ENCODE measurements at regions not wholly inside any gene's neighbourhood (a gene's known extent, or its start where the extent isn't known, plus 50 kb on each side); places are given as distances from the start of the nearest gene placed in this dataset.

- DNase-seq: no peak
These were observed 554.0 kb downstream of the RIT2 start for GRCh38 chr18:42561521-42561920.

GRCh38 chr18:42563995-42564394 lies 551.5 kb downstream of the RIT2 start:
- no peak for DNase-seq

DNA sequence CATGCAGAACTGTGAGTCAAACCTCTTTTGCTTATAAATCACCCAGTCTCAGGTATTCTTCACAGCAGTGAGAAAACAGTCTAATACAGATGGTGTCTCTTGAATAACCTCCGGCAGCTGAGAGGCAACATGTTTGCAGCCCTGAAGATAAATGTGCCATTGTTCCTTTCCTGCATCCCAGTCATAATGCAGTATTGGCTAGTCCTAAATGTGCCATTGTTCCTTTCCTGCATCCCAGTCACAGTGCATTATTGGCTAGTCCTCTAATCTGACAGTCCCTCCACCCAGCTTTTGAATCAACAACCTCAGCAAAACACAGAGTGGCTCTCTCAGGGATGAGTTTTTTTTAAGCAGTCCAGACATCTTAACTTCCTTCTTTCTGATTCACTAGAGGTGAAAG lies 550.7 kb downstream of the RIT2 start:
- DNase-seq: no peak

- DNase-seq: no peak
These were observed 546.7 kb downstream of the RIT2 start for GRCh38 chr18:42568773-42569172.

DNA sequence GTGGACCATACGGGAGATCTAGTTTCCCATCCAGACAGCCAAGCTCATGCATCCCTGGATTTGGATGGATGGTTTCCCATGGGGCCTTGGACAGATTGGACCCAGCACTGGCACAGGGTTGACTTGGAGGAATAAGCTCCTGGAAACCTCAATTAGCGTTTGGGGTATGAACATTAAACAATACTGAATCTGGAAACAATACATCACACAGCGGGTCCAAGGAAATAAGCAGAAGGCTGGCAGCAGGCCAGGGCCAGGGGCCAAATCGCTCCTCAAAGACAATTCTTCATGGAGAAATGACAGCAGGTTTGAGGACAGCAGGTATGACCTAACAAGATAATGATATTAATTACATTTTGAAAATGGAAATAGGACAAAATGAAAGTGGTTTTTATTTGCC lies 540.6 kb downstream of the RIT2 start:
- no peak for DNase-seq

GRCh38 chr18:42576124-42576523 lies 539.4 kb downstream of the RIT2 start:
- no peak for DNase-seq

GRCh38 chr18:42578792-42579191 lies 536.7 kb downstream of the RIT2 start:
- DNase-seq: no peak

DNA sequence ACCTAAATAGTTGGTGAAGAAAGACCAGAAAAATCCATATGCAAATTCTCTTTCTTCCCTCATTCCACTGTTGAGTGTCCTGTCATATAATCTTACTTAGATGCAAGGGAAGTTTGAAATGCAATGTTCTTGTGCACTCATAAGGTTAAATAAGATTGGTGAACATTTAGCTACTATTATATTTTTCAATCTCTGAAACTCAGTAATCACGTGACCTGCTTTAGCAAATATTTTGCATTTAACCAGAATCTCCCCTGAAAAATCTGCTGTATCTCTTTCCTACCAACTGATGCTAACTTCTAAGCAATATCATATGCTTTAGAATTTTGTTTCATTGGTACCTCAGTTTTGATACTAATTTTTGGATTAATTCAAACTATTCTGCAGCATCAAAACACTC lies 533.2 kb downstream of the RIT2 start:
- no peak for DNase-seq

- DNase-seq: no peak
These were observed 532.2 kb downstream of the RIT2 start for GRCh38 chr18:42583283-42583731.

GRCh38 chr18:42586601-42587000 lies 528.9 kb downstream of the RIT2 start:
- no peak for DNase-seq

DNA sequence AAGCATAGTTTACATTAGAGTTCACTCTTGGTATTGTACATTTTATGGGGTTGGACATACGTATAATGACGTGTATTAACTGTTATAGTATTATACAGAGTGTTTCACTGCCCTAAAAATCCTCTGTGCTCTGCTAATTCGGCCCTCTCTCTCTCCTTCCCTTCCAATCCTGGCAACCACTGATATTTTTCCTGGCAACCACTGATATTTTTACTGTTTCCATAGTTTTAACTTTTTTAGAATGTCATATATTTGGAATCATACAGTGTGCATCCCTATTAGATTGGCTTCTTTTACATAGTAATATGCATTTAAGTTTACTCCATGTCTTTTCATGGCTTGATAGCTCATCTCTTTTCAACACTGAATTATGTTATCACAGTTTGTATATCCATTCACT lies 526.7 kb downstream of the RIT2 start:
- DNase-seq: no peak

DNA sequence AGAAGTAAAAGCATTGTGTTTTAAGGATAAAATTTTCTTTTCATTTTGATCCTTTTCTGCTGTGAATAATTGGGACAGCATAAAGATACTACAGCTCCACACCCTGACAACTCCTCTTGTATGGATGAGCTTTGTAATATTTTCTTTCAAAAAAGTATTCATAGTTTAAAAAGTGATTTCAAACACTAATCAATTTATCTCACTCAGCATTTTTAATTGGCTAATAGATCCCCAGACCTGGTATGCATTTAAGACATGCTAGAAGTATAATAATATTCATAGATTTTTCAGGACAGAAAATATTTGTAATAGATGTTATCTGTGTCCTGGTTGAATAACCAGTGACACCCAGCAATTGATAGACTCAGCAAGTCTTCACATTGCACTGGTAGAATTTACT lies 510.7 kb downstream of the RIT2 start:
- DNase-seq: no peak

GRCh38 chr18:42606886-42607495 lies 508.5 kb downstream of the RIT2 start:
- no peak for DNase-seq

DNA sequence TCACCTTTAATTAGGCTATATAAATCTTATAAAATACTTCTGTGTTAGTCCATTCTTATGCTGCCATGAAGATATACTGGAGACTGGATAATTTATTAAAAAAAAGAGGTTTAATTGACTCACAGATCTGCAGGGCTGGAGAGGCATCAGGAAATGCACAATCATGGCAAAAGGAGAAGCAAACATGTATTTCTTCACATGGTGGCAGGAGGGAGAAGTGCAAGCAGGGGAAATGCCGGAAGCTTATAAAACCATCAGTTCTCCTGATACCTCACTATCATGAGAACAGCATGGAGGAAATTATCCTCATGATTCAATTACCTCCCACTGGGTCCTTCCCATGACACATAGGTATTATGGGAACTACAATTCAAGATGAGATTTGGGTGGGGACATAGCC lies 504.4 kb downstream of the RIT2 start:
- no peak for DNase-seq

- DNase-seq: no peak
These were observed 500.7 kb downstream of the RIT2 start for GRCh38 chr18:42614619-42615293.

GRCh38 chr18:42617221-42617620 lies 498.3 kb downstream of the RIT2 start:
- no peak for DNase-seq

DNA sequence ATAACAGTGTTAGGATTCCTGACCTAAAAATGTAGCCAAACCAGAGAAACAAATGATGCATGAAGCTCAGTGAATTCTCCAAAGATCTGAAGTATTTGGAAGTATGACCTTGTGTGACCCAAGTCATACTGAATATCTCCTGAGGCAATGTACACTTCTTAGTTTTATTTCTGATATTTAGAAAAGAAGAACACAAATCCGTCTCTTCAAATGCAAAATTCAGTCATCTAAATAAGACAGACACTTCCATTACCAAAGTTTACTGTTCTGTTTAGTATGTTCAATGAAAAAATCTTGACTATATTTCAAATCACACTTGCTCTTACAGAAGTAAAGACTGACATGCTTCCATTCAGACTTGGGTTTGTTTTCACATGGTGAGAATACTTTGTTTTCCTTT lies 495.7 kb downstream of the RIT2 start:
- no peak for DNase-seq

DNA sequence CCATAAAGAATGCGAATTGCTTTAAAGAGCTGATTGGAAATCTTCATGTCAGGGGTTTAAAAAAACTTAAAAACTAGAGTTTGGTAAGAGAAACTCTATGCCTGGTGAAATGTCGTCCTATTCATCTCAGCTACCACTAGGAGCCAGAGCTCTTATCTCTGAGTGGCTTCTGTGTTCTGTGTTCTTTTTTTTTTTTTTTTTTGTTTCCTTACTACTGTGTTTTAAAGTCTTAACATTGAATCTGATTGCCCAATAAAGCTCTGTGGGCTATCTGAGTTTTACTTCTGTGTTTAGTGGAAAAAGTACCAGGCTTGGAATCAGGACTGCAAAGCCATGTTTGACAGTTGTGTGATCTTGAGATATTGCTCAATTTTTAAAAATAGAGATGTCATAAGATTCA lies 494.8 kb downstream of the RIT2 start:
- no peak for DNase-seq

GRCh38 chr18:42623935-42624334 lies 491.6 kb downstream of the RIT2 start:
- no peak for DNase-seq

DNA sequence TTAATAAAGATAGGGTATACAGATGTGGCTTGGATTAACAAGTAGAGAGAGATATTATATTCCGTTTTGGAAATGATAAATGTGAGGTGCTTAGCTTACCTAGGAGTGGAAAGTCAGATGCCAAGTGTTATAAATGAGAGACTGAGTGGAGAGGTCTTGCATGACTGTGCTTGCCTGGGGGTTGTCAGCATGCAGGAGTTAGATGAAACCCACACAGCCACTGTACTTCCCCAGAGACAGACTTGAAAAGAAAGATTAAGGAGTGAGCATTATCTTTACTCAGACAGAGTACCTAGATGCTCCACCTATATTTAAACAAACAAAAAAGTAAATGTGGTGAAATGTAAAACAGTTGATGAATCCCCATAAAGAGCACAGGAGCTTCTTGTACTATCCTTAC lies 482.7 kb downstream of the RIT2 start:
- DNase-seq: no peak

DNA sequence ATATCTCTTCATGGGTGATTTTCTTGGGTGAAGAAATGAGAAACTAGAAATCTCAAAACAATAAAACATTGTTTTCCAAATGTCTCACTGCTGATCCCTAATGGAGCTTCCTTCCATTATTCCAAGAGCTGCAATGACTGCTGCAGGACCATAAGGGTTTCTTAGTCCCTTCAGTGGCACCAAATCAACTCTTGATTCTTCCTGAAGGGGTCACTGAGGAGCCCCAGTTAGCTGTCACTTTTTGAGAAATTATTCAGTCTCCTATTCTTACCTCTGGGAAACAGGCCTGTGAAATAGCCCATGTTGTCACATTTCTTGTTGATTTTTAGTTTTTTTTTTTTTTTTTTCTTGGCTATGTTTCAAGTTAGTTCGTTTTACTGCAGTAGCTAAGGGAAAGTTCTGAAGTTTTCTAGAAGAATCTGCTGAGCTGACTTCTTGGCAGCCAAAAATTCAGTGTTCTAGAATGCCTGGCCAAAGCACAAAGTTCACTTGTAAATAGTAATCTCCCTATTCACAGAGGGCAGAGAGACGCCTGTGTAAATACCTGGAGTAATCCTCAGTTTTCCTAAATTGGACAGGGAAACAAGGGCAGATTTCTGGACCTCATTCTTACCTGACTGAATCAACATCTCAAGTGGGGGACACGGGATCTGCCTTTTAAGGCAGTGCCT lies 480.0 kb downstream of the RIT2 start:
- DNase-seq: no peak

- no peak for DNase-seq
These were observed 479.2 kb downstream of the RIT2 start for GRCh38 chr18:42636309-42636708.

DNA sequence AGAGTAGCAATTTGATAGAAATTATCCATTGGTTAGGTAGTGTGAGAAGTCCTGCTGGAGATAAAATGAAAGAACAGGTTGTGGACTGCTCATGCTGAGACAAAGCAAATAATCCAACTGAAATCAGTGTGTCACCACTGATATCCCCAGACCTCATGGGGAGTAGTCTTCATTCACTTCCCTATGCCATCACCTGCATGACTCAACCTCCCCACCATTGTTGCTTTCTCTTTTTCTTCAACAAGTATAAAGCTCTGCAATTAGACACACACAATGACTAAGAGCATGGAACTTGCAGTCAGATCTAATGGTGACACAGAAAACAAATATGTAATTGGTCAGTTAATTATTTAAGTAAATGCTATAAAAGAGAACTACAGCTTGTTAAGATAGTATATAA lies 475.3 kb downstream of the RIT2 start:
- no peak for DNase-seq

DNA sequence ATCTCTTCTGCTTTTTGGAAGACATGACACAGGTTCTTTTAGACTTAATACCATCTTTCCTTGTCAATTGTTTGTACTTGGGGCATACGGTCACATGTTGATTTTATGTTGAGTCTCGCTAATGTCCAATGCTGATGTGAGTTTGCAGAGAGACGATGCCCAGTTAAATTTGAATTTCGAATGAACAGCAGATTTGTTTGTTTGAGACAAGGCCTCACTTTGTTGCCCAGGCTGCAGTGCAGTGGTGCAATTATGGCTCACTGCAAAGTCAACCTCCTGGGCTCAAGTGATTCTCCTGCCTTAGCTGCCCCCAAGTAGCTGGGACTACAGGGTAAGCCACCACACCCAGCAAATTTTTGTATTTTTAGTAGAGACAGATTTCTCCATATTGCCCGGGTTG lies 473.5 kb downstream of the RIT2 start:
- DNase-seq: no peak

GRCh38 chr18:42644729-42645131 lies 470.8 kb downstream of the RIT2 start:
- DNase-seq: no peak
